ENCODE measurements at regions not wholly inside any gene's neighbourhood (a gene's known extent, or its start where the extent isn't known, plus 50 kb on each side); places are given as distances from the start of the nearest gene placed in this dataset.
A peak's percentile ranks its signal among the peaks of the same experiment; 100 is the strongest.
"Not testable (repeated sequence)": the region's sequence is repeated elsewhere in the genome, so short reads cannot be mapped to it uniquely, and the experiment has no call there.

DNA sequence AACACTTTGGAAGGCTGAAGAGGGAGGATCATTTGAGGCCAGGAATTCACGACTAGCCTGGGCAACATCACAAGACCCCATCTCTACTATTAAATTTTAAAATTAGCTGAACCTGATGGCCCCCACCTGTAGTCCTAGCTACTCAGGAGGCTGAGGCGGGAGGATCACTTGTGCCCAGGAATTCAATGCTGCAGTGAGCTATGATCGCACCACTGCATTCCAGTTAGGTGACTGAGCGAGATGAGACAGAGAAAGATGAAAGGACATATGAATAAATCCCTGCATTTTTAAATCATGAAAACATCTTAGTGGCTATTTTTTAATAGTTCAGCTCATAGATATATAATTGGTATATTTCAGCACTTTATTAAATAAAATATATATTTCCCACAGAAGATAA is 93.8 kb downstream of the GPR63 start:
- peak; percentile 1 for DNase-seq

DNA sequence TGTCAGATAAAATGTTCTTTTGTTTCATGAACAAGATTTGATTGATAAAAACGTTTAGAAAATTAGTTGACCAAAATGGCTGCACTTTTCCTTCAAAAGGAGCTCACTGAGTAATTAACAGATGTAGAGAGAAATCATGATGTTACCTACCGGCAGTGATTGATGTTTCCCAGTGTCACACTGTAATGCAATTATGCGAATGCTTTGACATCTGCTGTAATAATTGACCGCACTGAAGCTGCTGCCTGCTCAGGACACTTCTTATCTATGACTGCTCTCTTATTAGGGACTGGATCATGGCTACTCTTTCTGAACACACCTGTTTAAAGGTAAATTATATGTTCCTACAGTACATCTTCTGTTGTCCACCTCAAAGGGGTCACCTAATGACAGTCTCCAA is 94.6 kb downstream of the GPR63 start:
- no peak for DNase-seq

DNA sequence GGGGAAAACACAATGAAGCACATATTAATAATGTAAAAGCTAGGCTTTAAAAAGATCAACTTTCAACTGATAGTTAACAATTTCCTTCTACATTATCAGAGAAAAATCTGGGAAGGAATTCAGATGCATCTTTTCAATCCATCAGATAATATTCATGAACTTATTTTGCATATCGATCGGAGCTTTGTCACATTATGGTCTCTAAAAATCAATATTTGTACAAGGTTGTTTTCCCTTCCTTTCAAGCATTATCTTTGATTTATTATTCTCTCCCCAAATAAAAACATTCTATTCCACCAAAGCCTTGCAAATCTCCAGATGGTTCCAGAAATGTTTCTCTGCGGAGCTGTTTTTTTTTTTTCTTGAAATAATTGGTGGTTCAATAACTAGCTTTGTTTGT is 101.9 kb downstream of the GPR63 start:
- DNase-seq: no peak

DNA sequence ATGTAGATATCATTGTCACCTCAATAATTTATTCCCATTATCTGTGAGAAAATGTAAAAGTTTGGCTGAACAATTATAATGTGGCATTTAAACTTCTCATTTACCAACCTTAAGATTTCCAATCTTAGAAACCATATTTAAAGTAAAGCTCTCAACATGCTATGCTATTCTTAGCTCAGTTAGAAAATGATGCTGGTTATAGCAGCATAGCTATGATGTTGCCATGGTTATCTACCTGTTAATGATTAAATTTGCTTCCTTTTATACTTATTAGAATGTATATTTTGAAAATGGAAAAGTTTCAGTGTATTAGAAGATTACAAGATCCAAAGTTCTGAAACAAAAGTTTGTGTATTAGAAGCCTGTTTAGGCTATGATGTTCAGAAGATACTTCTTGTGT is 110.1 kb downstream of the GPR63 start:
- DNase-seq: no peak

DNA sequence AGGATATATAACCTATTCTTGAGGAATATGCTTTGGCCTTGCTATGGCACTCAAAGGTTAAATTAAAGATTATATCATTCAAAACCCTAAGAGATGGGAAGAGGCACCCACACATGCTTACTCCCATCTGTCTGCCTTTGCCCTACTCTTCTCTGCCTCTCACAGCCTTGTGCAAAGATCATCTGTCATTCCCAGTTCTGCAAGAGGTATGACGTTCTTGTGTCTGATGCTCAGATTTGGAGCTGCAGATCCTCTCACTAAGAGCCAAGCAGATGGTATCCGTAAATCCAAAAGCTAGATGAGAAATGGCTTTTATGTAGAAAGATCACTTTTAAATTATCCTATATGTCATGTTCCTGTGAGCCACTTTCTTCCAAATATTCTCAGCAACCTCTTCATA is 112.0 kb downstream of the GPR63 start:
- DNase-seq: no peak

DNA sequence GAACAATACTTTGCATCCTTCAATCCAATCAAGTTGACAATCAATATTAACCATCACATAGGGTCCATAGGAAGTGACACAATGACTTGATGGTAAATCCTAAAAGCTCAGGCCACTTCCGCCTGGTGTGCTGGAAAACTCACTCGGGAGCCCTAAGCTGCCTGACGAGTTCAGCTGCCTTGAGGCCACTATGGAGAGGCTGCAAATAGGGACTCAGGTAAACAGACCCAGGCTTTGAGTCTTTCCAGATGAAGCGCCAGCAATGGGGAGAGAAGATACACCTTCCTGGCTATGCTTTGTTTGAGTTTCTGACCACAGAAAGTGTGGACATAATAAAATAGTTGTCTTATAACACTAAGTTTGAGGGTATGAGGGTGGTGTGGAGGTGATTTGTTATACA is 112.6 kb downstream of the GPR63 start:
- DNase-seq: no peak

DNA sequence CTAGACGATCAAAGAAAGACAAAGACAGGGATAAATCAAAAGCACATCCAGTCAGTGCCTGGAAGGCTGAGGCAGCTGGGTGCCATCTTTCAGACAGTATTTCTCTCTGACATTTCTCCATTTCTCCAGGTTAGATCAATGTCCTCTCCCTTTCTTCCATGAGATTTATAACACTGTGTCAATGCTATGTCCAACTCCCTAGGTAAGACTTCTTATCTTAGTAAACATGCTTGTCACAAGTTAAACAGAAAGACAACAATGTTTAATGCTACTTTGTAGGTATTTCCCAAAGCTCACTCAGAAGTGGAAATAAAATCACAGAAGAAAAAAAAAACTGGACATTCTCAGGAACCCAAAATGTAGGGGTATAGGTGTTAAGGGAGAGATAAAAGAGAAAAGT is 113.9 kb downstream of the GPR63 start:
- no peak for DNase-seq

DNA sequence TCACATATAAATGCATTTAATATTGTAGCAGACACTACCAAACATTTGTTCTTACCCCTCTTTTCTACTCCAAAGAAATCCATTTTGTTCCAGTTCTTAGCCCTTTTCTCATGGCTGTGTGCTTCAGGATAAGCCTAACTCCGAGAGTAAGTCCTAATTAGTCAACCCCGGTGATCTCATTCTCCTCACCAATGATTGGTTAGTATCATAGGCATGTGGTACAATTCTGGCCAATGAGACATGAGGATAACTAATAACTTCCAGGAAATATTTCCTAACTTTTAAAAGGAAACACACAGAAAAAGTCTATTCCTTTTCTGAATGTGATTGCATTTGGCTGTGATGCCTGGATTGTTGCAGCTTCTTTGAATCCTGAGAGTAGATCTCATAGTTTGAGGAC is 116.0 kb downstream of the GPR63 start:
- DNase-seq: no peak

DNA sequence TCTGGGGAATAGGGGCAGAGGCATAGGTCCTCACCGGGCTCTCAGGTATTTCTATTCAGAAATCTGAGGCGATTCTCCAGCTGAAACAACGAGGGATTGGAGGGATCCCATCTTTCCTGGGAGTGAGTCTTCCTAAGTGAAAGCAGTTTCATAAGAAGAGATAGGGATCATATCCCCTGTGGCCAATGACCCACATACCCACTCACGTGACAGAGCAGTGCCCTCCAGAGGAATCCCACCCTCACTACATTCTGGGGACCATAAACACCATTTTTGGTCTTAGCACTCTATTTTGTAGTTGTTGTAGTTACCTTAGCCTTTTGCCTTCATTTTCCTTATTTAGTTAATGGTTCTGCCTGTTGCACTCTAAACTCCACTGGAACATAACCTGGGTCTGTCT is 121.1 kb downstream of the GPR63 start:
- DNase-seq: no peak

DNA sequence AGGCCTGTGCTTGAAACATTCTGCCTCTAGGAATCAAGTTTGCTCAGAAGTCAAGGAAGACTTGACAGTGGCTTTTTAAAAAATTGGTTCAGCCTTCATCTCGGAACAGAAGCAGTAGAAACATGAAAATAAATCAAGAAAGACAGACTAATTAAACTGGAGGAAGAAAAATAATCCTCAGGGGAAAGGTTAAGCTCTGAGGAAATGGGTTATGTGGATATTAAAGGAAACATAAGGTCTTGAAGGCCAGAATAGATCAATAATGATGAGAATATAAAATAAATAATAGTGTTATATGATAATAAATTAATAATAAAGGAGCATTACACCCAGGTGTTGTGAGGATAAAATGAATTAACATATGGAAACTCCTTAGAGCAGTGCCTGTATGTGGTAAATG is 121.7 kb downstream of the GPR63 start:
- no peak for DNase-seq

DNA sequence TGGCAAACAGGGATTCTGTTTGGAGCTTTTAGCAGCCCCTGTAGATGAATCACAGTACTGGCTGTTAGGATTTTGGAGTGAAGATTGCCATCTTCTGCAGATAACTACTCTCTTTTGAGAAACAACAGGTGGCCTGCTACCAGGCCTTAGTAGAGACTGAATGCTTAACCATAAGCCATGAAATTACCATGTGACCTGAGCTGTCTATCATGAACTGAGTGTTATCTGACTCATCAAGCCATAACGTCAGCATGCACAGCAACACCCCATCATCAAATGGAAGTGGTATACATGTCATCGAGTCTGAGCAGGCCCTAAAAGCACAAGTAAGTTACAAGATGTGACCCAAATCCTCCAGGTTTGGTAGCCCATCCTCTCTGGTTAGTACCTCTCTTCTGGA is 132.6 kb downstream of the GPR63 start:
- no peak for DNase-seq

DNA sequence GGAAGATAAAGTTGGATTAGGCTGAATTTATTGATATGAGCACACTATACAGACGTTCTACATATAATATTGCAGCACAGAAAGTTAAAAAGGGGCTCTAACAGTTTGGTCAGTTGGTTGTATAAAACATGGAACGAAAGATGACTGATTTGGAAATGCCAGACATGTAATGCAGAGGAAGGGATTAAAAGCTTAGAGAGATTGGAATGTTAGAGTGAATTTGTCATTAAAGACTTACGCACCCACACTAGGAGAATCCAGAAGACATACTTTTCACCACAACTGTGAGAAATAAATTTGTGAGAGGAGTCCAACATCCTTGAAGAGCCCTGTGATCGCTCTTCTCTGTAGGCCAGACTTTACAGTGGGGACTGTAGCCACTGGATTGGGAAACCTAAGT is 134.7 kb downstream of the GPR63 start:
- DNase-seq: no peak

DNA sequence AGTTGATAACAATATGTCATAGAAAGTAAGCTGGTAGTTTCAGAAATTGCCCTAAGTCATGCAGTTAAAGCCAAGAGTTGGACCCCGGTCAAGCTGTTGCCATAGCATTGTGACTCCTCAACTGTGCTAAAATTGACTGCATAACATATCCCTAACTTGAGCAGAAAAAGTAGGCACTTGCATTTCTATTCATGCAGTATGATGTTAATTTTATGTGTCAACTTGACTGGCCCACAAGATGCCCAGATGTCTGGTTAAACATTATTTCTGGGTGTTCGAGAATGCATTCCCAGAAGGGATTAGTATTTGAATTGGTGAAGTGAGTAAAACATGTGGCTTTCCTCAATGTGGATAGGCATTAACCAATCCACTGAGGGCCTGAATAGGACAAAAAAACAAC is 136.4 kb downstream of the GPR63 start:
- DNase-seq: no peak

DNA sequence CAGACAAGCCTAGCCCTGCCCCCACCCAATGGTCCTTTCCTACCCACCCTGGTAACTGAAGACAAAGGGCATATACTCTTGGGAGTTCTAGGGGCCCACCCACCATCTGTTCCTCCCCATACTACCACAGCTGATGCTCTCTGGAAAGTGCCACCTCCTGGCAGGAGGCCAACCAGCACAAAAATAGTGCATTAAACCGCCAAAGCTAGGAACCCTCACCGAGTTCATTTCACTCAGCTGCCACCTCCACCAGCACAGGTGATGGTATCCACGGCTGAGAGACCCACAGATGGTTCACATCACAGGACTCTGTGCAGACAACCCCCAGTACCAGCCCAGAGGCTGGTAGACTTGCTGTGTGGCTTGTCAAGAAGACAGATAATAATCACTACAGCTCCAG is 131.5 kb downstream of the FHL5 start:
- not testable (repeated sequence) for DNase-seq

DNA sequence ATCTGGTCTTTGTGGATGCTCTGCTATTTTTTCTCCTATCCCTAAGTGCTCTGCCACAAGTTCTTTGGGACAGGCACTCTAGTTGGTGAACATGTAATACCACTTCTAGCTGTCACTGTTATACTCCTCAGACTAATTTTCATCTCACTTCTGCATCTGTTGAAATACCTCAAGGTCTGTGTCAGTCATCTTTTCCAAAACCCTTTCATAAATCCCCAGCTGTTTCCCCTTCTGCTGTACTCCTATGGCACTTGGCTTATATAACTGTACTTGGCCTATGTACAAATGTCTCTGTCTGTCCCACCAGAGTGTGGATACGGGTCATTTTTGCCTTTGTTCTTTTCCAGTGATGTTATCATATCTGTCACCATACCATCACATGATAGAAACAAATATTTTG is 124.2 kb downstream of the FHL5 start:
- DNase-seq: no peak

DNA sequence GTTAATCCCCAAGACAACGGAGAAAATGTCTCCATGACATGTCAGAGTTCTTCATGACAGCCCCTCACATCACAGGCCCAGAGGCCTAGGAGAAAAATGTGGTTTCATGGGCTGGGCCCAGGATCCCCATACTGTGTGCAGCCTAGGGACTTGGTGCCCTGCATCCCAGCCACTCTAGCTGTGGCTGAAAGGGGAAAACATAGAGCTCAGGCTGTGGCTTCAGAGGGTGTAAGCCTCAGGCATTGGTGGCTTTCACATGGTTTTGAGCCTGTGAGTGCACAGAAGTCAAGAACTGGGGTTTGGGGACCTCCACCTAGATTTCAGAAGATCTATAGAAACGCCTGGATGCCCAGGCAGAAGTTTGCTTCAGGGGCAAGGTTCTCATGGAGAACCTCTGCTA is 122.8 kb downstream of the FHL5 start:
- DNase-seq: no peak

DNA sequence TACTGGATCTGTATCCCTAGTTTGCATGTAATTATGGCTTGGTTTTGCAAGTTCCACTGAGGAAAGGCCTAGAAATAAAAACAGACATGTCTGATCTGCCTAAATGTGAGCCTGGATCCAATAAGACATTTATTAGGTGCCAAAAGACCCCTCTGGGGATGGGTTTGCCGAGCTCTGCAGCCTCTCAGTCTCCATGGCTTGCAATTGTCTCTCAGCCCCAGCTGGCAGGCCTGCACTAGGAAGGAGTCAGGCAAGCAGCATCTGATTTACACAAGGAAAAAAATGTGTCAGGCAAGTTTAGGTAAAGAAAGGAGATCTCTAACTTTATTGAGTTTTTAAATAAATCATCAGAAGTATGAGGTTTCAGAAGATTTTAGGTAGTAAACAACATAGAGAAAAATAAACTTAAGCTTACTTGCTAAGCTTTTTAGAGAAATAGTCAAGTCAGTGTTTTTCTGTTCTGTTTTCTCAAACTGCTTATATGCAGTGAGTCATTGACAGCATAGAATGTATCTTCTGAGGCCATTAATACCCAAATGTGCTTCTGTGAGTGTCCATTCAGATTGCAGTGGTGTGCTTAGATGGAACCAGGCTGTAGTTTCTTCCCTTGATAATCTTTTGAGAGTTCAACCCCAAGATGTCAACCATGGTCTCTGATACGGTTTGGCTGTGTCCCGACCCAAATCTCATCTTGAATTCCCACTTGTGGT is 121.0 kb downstream of the FHL5 start:
- no peak for DNase-seq

DNA sequence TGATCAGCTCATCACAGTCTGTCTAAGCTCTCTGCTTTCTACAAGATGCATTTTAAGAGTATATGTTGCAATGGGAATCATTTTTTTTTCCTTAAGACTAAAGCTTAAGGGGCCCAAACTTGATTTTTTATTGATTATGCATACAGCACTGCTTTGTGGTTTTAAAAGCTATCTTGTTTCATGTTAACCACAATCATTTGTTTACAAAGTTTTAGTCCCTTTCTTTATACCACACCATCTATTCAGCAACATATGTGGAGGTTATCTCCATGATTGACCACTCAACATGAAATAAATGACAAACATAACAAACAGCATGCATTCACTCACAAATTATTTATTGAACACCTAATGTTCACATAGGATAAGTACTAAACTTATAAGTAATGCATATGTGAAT is 119.1 kb downstream of the FHL5 start:
- no peak for DNase-seq

DNA sequence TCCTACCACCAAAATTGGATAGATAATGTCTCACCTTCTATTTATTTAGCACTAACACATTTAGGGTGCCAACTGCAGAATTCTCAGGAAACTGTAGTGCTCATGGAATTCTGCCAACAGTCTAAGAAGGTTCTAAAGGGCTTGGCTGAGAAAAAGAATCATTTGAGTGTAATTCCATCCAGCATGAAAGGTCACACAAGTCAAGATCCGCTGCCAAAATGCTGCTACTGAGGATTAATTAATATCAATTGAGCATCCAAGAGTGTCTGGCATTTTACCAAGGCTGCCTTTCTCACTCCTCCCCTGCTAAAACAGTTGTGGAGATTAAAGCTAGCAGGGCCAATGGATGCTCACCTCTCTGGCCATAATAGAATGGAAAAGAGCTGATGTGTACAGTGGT is 112.7 kb downstream of the FHL5 start:
- no peak for DNase-seq

All from fibroblast of upper back skin (primary cell).